A673 (cell line): ENCODE measurements at regions not wholly inside any gene's neighbourhood (a gene's known extent, or its start where the extent isn't known, plus 50 kb on each side); places are given as distances from the start of the nearest gene placed in this dataset.

Experiments
- CTCF ChIP-seq: fragments of 300-800, 200-600 bp; sonication (generic); conservative IDR thresholded peaks from 2 replicates; pipeline ENCODE4 v1.5.1; 2017; ENCODE audit warnings: low read depth, mild to moderate bottlenecking, antibody characterized with exemption, low read length, moderate library complexity, mixed read lengths
- EZH2 ChIP-seq: fragments of 200-600 bp; sonication (generic); IDR thresholded peaks from 2 replicates; pipeline ENCODE4 v1.6.1; 2017; ENCODE audit warnings: borderline replicate concordance, low read depth, mild to moderate bottlenecking, mixed read lengths, antibody characterized with exemption, low read length; ENCODE audit not compliant: poor library complexity, severe bottlenecking

GRCh38 chr18:7458884-7459283, 108.2 kb upstream of the PTPRM start:
- TF ChIP-seq CTCF (no peak), EZH2 (no peak)
